ENCODE measurements at regions not wholly inside any gene's neighbourhood (a gene's known extent, or its start where the extent isn't known, plus 50 kb on each side); places are given as distances from the start of the nearest gene placed in this dataset.

DNA sequence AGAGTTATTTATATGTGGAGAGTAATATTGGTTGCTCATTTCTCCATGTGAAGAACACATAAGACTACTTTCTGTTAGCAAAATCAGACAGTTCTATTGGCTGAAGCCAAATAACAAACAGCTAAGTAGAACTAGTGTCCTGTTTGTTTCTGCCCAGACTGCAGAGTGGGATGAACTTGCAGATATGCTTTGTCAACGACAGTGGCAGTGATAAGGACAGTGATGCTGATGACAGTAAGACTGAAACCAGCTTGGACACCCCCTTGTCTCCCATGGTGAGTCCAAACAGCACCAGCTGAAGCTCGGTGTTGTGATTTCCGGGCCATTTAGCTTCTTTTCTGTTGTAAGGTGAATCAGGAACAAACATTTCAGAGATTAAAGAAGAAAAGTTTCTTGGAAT lies 102.6 kb upstream of the IL12A start:
- TF ChIP-seq TEAD1 (CRISPR knock-in tag; IDR thresholded peaks at IDR 0.05): no peak
- no peak for TF ChIP-seq CHD2 (IDR thresholded peaks at IDR 0.05; ENCODE audit: low read depth, low read length)
